Activated gamma-delta T cell treated with anti-CD3 and anti-CD28 coated beads, Interleukin-2, amount 50 U/mL, for 16 hours (primary cell): ENCODE measurements at regions not wholly inside any gene's neighbourhood (a gene's known extent, or its start where the extent isn't known, plus 50 kb on each side); places are given as distances from the start of the nearest gene placed in this dataset.

Source experiments
- DNase-seq: peaks from one replicate; pipeline ENCODE4 v3.0.0-alpha.2; 2020; ENCODE audit warnings: low read depth

GRCh38 chr14:98623788-98624415 is 648.1 kb downstream of the BCL11B start:
- no peak for DNase-seq

- DNase-seq: no peak
Observed at GRCh38 chr14:98633380-98633779, 638.6 kb downstream of the BCL11B start.

- no peak for DNase-seq
Observed at GRCh38 chr14:98634043-98634820, 637.8 kb downstream of the BCL11B start.

GRCh38 chr14:98638366-98638765 is 633.6 kb downstream of the BCL11B start:
- no peak for DNase-seq

- no peak for DNase-seq
Observed at GRCh38 chr14:98647754-98648153, 624.2 kb downstream of the BCL11B start.

- no peak for DNase-seq
Observed at GRCh38 chr14:98651037-98651436, 621.0 kb downstream of the BCL11B start.

- DNase-seq: no peak
Observed at GRCh38 chr14:98665007-98665406, 607.0 kb downstream of the BCL11B start.

- no peak for DNase-seq
Observed at GRCh38 chr14:98666545-98666944, 605.5 kb downstream of the BCL11B start.

GRCh38 chr14:98682033-98682432 is 590.0 kb downstream of the BCL11B start:
- no peak for DNase-seq

- no peak for DNase-seq
Observed at GRCh38 chr14:98682726-98683125, 589.3 kb downstream of the BCL11B start.

GRCh38 chr14:98684468-98684867 is 587.5 kb downstream of the BCL11B start:
- DNase-seq: no peak

- DNase-seq: no peak
Observed at GRCh38 chr14:98685725-98686124, 586.3 kb downstream of the BCL11B start.

- no peak for DNase-seq
Observed at GRCh38 chr14:98688446-98688845, 583.6 kb downstream of the BCL11B start.

GRCh38 chr14:98689951-98690350 is 582.0 kb downstream of the BCL11B start:
- DNase-seq: no peak

- no peak for DNase-seq
Observed at GRCh38 chr14:98692832-98693231, 579.2 kb downstream of the BCL11B start.

- no peak for DNase-seq
Observed at GRCh38 chr14:98694541-98694940, 577.5 kb downstream of the BCL11B start.

- DNase-seq: no peak
Observed at GRCh38 chr14:98695809-98696208, 576.2 kb downstream of the BCL11B start.

- DNase-seq: no peak
Observed at GRCh38 chr14:98698341-98698740, 573.7 kb downstream of the BCL11B start.

- no peak for DNase-seq
Observed at GRCh38 chr14:98700748-98701147, 571.2 kb downstream of the BCL11B start.

GRCh38 chr14:98701377-98701776 is 570.6 kb downstream of the BCL11B start:
- DNase-seq: no peak

GRCh38 chr14:98704441-98704840 is 567.6 kb downstream of the BCL11B start:
- peak; percentile 36 for DNase-seq

GRCh38 chr14:98705871-98706300 is 566.1 kb downstream of the BCL11B start:
- DNase-seq: no peak

GRCh38 chr14:98707522-98707921 is 564.5 kb downstream of the BCL11B start:
- DNase-seq: no peak

GRCh38 chr14:98708555-98708954 is 563.4 kb downstream of the BCL11B start:
- no peak for DNase-seq
